ENCODE measurements at regions not wholly inside any gene's neighbourhood (a gene's known extent, or its start where the extent isn't known, plus 50 kb on each side); places are given as distances from the start of the nearest gene placed in this dataset.

DNA sequence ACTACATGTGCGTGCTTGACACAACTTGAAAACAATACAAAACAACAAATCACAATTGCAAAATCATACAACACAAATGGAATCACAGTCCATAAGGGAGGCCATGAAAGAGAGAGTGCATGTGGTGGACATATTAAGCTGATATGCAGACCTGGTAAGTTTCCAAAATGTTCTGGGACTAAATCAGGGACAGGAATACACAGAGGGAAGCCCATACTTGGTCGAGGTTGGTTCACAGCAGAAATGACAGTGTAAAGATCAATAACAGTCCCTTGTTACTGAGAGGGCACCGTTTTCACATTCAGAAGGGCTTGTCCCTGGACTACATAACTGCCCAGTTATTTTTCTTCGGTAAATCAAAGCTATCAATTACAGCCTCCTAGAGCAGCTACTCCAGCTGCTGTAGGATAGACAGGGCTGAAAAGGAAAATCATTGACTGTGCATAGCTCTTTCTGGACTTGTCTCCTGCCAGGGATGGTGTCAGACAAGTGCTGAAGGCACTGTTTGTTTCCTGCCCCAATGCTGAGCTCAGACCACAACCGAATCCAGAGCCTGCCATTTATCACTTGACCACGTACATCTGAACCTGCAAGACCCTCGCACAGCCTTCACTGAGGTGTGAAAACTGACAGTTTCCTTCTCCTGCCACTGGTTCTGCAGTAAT lies 79.5 kb upstream of the KCNMB2 start:
- TF ChIP-seq, protein P1, sequence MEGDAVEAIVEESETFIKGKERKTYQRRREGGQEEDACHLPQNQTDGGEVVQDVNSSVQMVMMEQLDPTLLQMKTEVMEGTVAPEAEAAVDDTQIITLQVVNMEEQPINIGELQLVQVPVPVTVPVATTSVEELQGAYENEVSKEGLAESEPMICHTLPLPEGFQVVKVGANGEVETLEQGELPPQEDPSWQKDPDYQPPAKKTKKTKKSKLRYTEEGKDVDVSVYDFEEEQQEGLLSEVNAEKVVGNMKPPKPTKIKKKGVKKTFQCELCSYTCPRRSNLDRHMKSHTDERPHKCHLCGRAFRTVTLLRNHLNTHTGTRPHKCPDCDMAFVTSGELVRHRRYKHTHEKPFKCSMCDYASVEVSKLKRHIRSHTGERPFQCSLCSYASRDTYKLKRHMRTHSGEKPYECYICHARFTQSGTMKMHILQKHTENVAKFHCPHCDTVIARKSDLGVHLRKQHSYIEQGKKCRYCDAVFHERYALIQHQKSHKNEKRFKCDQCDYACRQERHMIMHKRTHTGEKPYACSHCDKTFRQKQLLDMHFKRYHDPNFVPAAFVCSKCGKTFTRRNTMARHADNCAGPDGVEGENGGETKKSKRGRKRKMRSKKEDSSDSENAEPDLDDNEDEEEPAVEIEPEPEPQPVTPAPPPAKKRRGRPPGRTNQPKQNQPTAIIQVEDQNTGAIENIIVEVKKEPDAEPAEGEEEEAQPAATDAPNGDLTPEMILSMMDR (conservative IDR thresholded peaks at IDR 0.05; ENCODE audit: low read length): no peak
- no peak for TF ChIP-seq EZH2phosphoT487 (IDR thresholded peaks at IDR 0.05; ENCODE audit: borderline replicate concordance)

All from Loucy (cell line).